H1 (cell line): ENCODE measurements at regions not wholly inside any gene's neighbourhood (a gene's known extent, or its start where the extent isn't known, plus 50 kb on each side); places are given as distances from the start of the nearest gene placed in this dataset.

Experiments
- CTCF ChIA-PET: fragments of 300-600 bp; sonication (Branson Sonifier 250); formaldehyde crosslinking; loops from one replicate; lab custom pipeline; 2021; ENCODE audit not compliant: partially characterized antibody; lab: Charles Lee
- POLR2A ChIA-PET: fragments of 300-600 bp; sonication (Branson Sonifier 250); formaldehyde crosslinking; loops from one replicate; lab custom pipeline; 2021; ENCODE audit warnings: inconsistent platforms; ENCODE audit not compliant: partially characterized antibody; lab: Charles Lee
- DNase-seq, 2 experiments: peaks; one replicate each; pipeline versions ENCODE4 v3.0.0 to v3.0.0-alpha.2; 2010 to 2022; ENCODE audit warnings: low spot score in 2 of 2, low read depth in 1 of 2, mixed read lengths in 1 of 2
- FAIRE-seq: peaks from 2 replicates; lab custom pipeline; 2011; peaks lifted over from hg19 to GRCh38; lab: Jason Lieb, UNC
- H2AFZ ChIP-seq: 2 replicates; pipeline ENCODE4 v1.8.1; 2012; ENCODE audit warnings: low read length, inconsistent platforms
- H2AK5ac ChIP-seq: 2 replicates; pipeline ENCODE4 v1.6.1; 2013; ENCODE audit warnings: low read depth, low read length
- H2BK120ac ChIP-seq: replicated peaks from 2 replicates; pipeline ENCODE3; 2013; ENCODE audit warnings: low read depth, low read length, inconsistent platforms
- H2BK12ac ChIP-seq: 2 replicates; pipeline ENCODE4 v1.6.1; 2013; ENCODE audit warnings: low read depth, low read length
- H2BK15ac ChIP-seq: 2 replicates; pipeline ENCODE4 v1.6.1; 2013; ENCODE audit warnings: low read length
- H2BK20ac ChIP-seq: 2 replicates; pipeline ENCODE4 v1.6.1; 2013; ENCODE audit warnings: low read length
- H2BK5ac ChIP-seq: 2 replicates; pipeline ENCODE4 v1.6.1; 2013; ENCODE audit warnings: low read depth, low read length
- H3K14ac ChIP-seq: 2 replicates; pipeline ENCODE4 v1.6.1; 2013; ENCODE audit warnings: inconsistent platforms; ENCODE audit not compliant: insufficient read length
- H3K18ac ChIP-seq: 2 replicates; pipeline ENCODE4 v1.6.1; 2013; ENCODE audit warnings: low read length; ENCODE audit errors: extremely low read depth
- H3K23ac ChIP-seq: 2 replicates; pipeline ENCODE4 v1.6.1; 2013; ENCODE audit warnings: inconsistent platforms; ENCODE audit not compliant: insufficient read length
- H3K23me2 ChIP-seq: 2 replicates; pipeline ENCODE4 v1.6.1; 2013; ENCODE audit warnings: low read depth, low read length
- H3K27ac ChIP-seq: 2 replicates; pipeline ENCODE4 v1.6.1; 2011; ENCODE audit warnings: low read depth, low read length, inconsistent platforms
- H3K27me3 ChIP-seq, 4 experiments: replicated peaks in 1 of 4; 1 replicate in 1 of 4; 2 replicates in 3 of 4; pipeline versions ENCODE4 v1.6.1 to v1.8.1; 2011 to 2013; ENCODE audit warnings: low read length in 3 of 4, mild to moderate bottlenecking in 3 of 4, inconsistent platforms in 2 of 4, mixed read lengths in 2 of 4, moderate library complexity in 1 of 4; ENCODE audit not compliant: control insufficient read depth in 3 of 4, insufficient read depth in 3 of 4; ENCODE audit errors: extremely low read depth in 1 of 4
- H3K36me3 ChIP-seq, 4 experiments: 2 replicates each; pipeline versions ENCODE4 v1.6.1 to v1.8.1; 2011 to 2013; ENCODE audit warnings: mild to moderate bottlenecking in 4 of 4, low read length in 3 of 4, moderate library complexity in 2 of 4, control low read depth in 1 of 4, inconsistent platforms in 1 of 4; ENCODE audit not compliant: insufficient read depth in 4 of 4, control insufficient read depth in 2 of 4
- H3K4ac ChIP-seq: replicated peaks from 2 replicates; pipeline ENCODE3; 2013; ENCODE audit warnings: low read length, low read depth, mixed read lengths, inconsistent platforms; ENCODE audit not compliant: insufficient read length
- H3K4me1 ChIP-seq, 4 experiments: replicated peaks in 1 of 4; 1 replicate in 1 of 4; 2 replicates in 3 of 4; pipeline versions ENCODE4 v1.6.1 to v1.8.1; 2011 to 2013; ENCODE audit warnings: low read length in 3 of 4, inconsistent platforms in 2 of 4, mixed read lengths in 1 of 4; ENCODE audit not compliant: insufficient read depth in 4 of 4, control insufficient read depth in 3 of 4
- H3K4me2 ChIP-seq, 2 experiments: 2 replicates each; pipeline versions ENCODE4 v1.6.1 to v1.8.1; 2011 to 2013; ENCODE audit warnings: low read depth in 2 of 2, low read length in 2 of 2, control low read depth in 1 of 2, inconsistent platforms in 1 of 2, mild to moderate bottlenecking in 1 of 2; ENCODE audit not compliant: insufficient read depth in 1 of 2
- H3K4me3 ChIP-seq, 4 experiments: fragments of 200-600, 300-600 bp in 1 of 4; sonication (generic), shearing (Covaris generic), sonication (Bioruptor Twin) in 1 of 4; 2 replicates each; pipeline versions ENCODE4 v1.5.1 to v1.8.1; 2011 to 2016; ENCODE audit warnings: low read length in 4 of 4, low read depth in 3 of 4, control low read depth in 2 of 4, inconsistent platforms in 2 of 4, mild to moderate bottlenecking in 2 of 4, mixed read lengths in 1 of 4, moderate library complexity in 1 of 4; ENCODE audit not compliant: insufficient read depth in 2 of 4; ENCODE audit errors: extremely low read depth in 1 of 4
- H3K56ac ChIP-seq: replicated peaks from 2 replicates; pipeline ENCODE3; 2013; ENCODE audit warnings: low read depth, mild to moderate bottlenecking, mixed read lengths, low read length, inconsistent platforms; ENCODE audit not compliant: insufficient read length
- H3K79me1 ChIP-seq: 2 replicates; pipeline ENCODE4 v1.6.1; 2013; ENCODE audit warnings: low read depth, low read length, control low read depth
- H3K79me2 ChIP-seq, 2 experiments: 2 replicates each; pipeline versions ENCODE4 v1.6.1 to v1.8.1; 2012 to 2013; ENCODE audit warnings: low read length in 2 of 2, mild to moderate bottlenecking in 2 of 2, inconsistent platforms in 1 of 2; ENCODE audit not compliant: insufficient read depth in 2 of 2, control insufficient read depth in 1 of 2
- H3K9ac ChIP-seq, 4 experiments: replicated peaks in 1 of 4; 1 replicate in 1 of 4; 2 replicates in 3 of 4; pipeline versions ENCODE4 v1.6.1 to v1.8.1; 2011 to 2013; ENCODE audit warnings: low read depth in 3 of 4, low read length in 3 of 4, control low read depth in 2 of 4, mild to moderate bottlenecking in 2 of 4, moderate library complexity in 2 of 4, inconsistent platforms in 1 of 4; ENCODE audit errors: extremely low read depth in 1 of 4
- H3K9me3 ChIP-seq, 2 experiments: 2 replicates each; pipeline versions ENCODE4 v1.6.1 to v1.8.1; 2012 to 2013; ENCODE audit warnings: mild to moderate bottlenecking in 2 of 2, moderate library complexity in 2 of 2, control low read depth in 1 of 2, inconsistent platforms in 1 of 2, low read depth in 1 of 2, low read length in 1 of 2, mixed read lengths in 1 of 2; ENCODE audit not compliant: insufficient read depth in 2 of 2
- H4K20me1 ChIP-seq, 2 experiments: replicated peaks in 1 of 2; 2 replicates each; pipeline versions ENCODE3 to v1.8.1; 2011 to 2013; ENCODE audit warnings: inconsistent platforms in 2 of 2, low read length in 2 of 2, mild to moderate bottlenecking in 1 of 2; ENCODE audit not compliant: insufficient read depth in 2 of 2, control insufficient read depth in 1 of 2
- H4K5ac ChIP-seq: 2 replicates; pipeline ENCODE4 v1.6.1; 2013; ENCODE audit warnings: low read length, low read depth, mixed read lengths, inconsistent platforms; ENCODE audit not compliant: insufficient read length
- H4K8ac ChIP-seq: 2 replicates; pipeline ENCODE4 v1.8.0; 2013; ENCODE audit warnings: mild to moderate bottlenecking, moderate library complexity, low read length, inconsistent platforms; ENCODE audit not compliant: insufficient read depth; ENCODE audit errors: extremely low read depth
- H4K91ac ChIP-seq: replicated peaks from 2 replicates; pipeline ENCODE3; 2013; ENCODE audit warnings: low read length, mixed read lengths, inconsistent platforms; ENCODE audit not compliant: insufficient read length
- ATF2 ChIP-seq: IDR thresholded peaks from 2 replicates; pipeline ENCODE4 v1.6.1; 2012; ENCODE audit warnings: low read length, inconsistent platforms
- HDAC2 ChIP-seq, 2 experiments: fragments of 300-600 bp in 1 of 2; sonication (generic) in 1 of 2; IDR thresholded peaks; 2 replicates each; pipeline ENCODE4 v1.6.1; 2011 to 2012; ENCODE audit warnings: low read depth in 2 of 2, low read length in 2 of 2, mild to moderate bottlenecking in 2 of 2, moderate library complexity in 2 of 2, borderline replicate concordance in 1 of 2, inconsistent platforms in 1 of 2
- JUND ChIP-seq: IDR thresholded peaks from 2 replicates; pipeline ENCODE4 v1.6.1; 2011; ENCODE audit warnings: mild to moderate bottlenecking, improper control_type of control experiment, low read length
- SP1 ChIP-seq: IDR thresholded peaks from 2 replicates; pipeline ENCODE4 v1.6.1; 2011; ENCODE audit warnings: low read depth, low read length
- SP2 ChIP-seq: IDR thresholded peaks from 2 replicates; pipeline ENCODE4 v1.6.1; 2012; ENCODE audit warnings: mild to moderate bottlenecking, low read length, inconsistent platforms
- ZNF274 ChIP-seq: IDR thresholded peaks from 2 replicates; pipeline ENCODE4 v1.7.0; 2012; ENCODE audit warnings: low read length, borderline replicate concordance; ENCODE audit errors: extremely low read depth
- WGBS, 2 experiments: shearing (Covaris generic) in 1 of 2; methylation state at CpG; one replicate each; pipeline versions ENCODE4 v1.1.6 to v1.1.7; 2013 to 2015; ENCODE audit warnings: low lambda C conversion rate in 2 of 2, mixed read lengths in 2 of 2, inconsistent platforms in 1 of 2, low coverage in 1 of 2, missing lambda C conversion rate in 1 of 2; ENCODE audit not compliant: insufficient replicate concordance in 2 of 2, insufficient coverage in 1 of 2, insufficient read length in 1 of 2; ENCODE audit errors: extremely low coverage in 1 of 2, missing lambda C conversion rate in 1 of 2; 5-methylcytosine and 5-hydroxymethylcytosine counted together

DNA sequence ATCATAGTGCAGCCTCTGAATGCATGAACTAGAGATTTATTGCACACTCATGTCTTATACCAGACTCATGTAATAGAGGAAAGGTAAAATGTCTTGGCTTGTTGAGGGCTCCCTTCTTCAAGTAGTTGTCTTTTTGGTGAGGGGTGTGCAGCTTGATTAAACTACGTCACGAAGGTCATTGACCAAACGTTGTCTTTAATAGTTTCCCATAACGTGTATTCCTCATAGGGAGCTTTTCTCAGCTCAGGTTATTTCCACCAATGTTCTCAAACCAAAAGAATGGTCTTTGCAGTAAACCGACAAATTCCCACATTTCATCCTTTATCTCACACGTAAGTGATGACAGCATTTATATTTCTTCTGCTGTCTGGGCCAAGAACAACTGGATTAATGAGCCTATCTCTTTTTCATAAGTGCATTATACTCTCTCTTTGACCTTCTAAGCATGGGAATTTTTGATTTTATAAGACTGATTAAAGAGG is 547.7 kb upstream of the ZEB2 start:
- no peaks in the 10 kb centered on the region for H3K23me2 ChIP-seq
- H3K4me1 ChIP-seq: no peaks in the 10 kb centered on the region
- H3K18ac ChIP-seq: no peak overlapping the region
- no peaks in the 10 kb centered on the region for H3K27me3 ChIP-seq
- FAIRE-seq (no peak), DNase-seq (no peak)
- H2BK5ac ChIP-seq: no peak overlapping the region
- ChIA-PET POLR2A (no interaction called here), CTCF (interaction anchor here (1.4 kb wide), 1 partner anchor 14 kb away, joined by 3 read pairs; no protein-coding TSS in a partner anchor)
- H3K23ac ChIP-seq: no peak overlapping the region
- no peak overlapping the region for H3K9ac ChIP-seq
- H4K91ac ChIP-seq: no peak overlapping the region
- no peak overlapping the region for H3K4me2 ChIP-seq
- H2BK120ac ChIP-seq: no peak overlapping the region
- no peak overlapping the region for H2BK15ac ChIP-seq
- H3K14ac ChIP-seq: no peak overlapping the region
- no peak overlapping the region for H4K8ac ChIP-seq
- no peak overlapping the region for H2BK12ac ChIP-seq
- no peaks in the 10 kb centered on the region for H3K79me1 ChIP-seq
- H2BK20ac ChIP-seq: no peak overlapping the region
- H3K4ac ChIP-seq: no peak overlapping the region
- no peak overlapping the region for H2AFZ ChIP-seq
- no peak overlapping the region for H3K56ac ChIP-seq
- no peaks in the 10 kb centered on the region for H4K20me1 ChIP-seq
- H3K79me2 ChIP-seq: no peaks in the 10 kb centered on the region
- H3K36me3 ChIP-seq: no peaks in the 10 kb centered on the region
- no peak overlapping the region for H3K4me3 ChIP-seq
- no peak overlapping the region for H3K27ac ChIP-seq
- WGBS, 2 experiments: 91% methylated on average over 6 of the region's 6 CpGs; no CpG with 5 or more reads in 1 of the 2 experiments
- H4K5ac ChIP-seq: no peak overlapping the region
- H3K9me3 ChIP-seq: no peaks in the 10 kb centered on the region
- H2AK5ac ChIP-seq: no peak overlapping the region
- TF ChIP-seq HDAC2 (IDR thresholded peaks at IDR 0.05; ENCODE audit: borderline replicate concordance in 1 of 2, low read depth in 2 of 2, low read length in 2 of 2) (no peak), ZNF274 (no peak), JUND (no peak), ATF2 (no peak), SP1 (no peak), SP2 (no peak)
